ENCODE measurements at regions not wholly inside any gene's neighbourhood (a gene's known extent, or its start where the extent isn't known, plus 50 kb on each side); places are given as distances from the start of the nearest gene placed in this dataset.

- DNase-seq: no peak
These were observed 374.2 kb upstream of the KLF6 start for GRCh38 chr10:4159173-4159572.

GRCh38 chr10:4154191-4154715 lies 369.2 kb upstream of the KLF6 start:
- ChIA-PET POLR2A (ENCODE audit: unreplicated experiment) (interaction anchor here (0.6 kb wide), 1 partner anchor 88 kb away, joined by 3 read pairs; no protein-coding TSS in a partner anchor), CTCF (no interaction called here)
- Histone ChIP-seq H2AFZ (no peak overlapping the region), H3K27me3 (ENCODE audit: insufficient read depth, low read depth) (no peaks in the 10 kb centered on the region), H3K27ac (no peak overlapping the region), H3F3A (ENCODE audit: insufficient read depth, low read depth) (no peaks in the 10 kb centered on the region), H3K79me2 (ENCODE audit: low read depth) (no peaks in the 10 kb centered on the region), H3K4me3 (no peak overlapping the region), H3K4me2 (no peak overlapping the region), H3K9me3 (ENCODE audit: insufficient read depth, low read depth) (no peaks in the 10 kb centered on the region), H3K4me1 (replicated peaks; ENCODE audit: insufficient read depth) (no peaks in the 10 kb centered on the region), H3K36me3 (ENCODE audit: low read depth) (no peaks in the 10 kb centered on the region), H3K9me2 (ENCODE audit: insufficient read depth) (no peaks in the 10 kb centered on the region), H4K20me1 (ENCODE audit: insufficient read depth) (no peaks in the 10 kb centered on the region)
- TF ChIP-seq CTCF (conservative IDR thresholded peaks at IDR 0.05) (no peak), EZH2 (IDR thresholded peaks at IDR 0.05; ENCODE audit: low read depth) (no peak)
- BruUV-seq (replicated peaks): no TSS peak
- no peak for DNase-seq
- intact Hi-C loops (cut with micrococcal nuclease; ENCODE audit: unreplicated experiment): no loop called here

More at GRCh38 chr10:4159173-4159572, 374.2 kb upstream of the KLF6 start:
- Histone ChIP-seq H3F3A (ENCODE audit: insufficient read depth, low read depth) (no peaks in the 10 kb centered on the region), H3K9me2 (ENCODE audit: insufficient read depth) (no peaks in the 10 kb centered on the region), H4K20me1 (ENCODE audit: insufficient read depth) (no peaks in the 10 kb centered on the region), H3K27me3 (ENCODE audit: insufficient read depth, low read depth) (no peaks in the 10 kb centered on the region), H2AFZ (no peak overlapping the region), H3K4me3 (no peak overlapping the region), H3K79me2 (ENCODE audit: low read depth) (no peaks in the 10 kb centered on the region), H3K4me2 (no peak overlapping the region), H3K36me3 (ENCODE audit: low read depth) (no peaks in the 10 kb centered on the region), H3K4me1 (replicated peaks; ENCODE audit: insufficient read depth) (no peaks in the 10 kb centered on the region), H3K9me3 (ENCODE audit: insufficient read depth, low read depth) (no peaks in the 10 kb centered on the region), H3K27ac (no peak overlapping the region)
- TF ChIP-seq CTCF (conservative IDR thresholded peaks at IDR 0.05) (no peak), EZH2 (IDR thresholded peaks at IDR 0.05; ENCODE audit: low read depth) (no peak)
- BruUV-seq (replicated peaks): no TSS peak
- ChIA-PET POLR2A (ENCODE audit: unreplicated experiment) (no interaction called here), CTCF (interaction anchor here (0.5 kb wide), 1 partner anchor 261 kb away, joined by 4 read pairs; no protein-coding TSS in a partner anchor)
- intact Hi-C loops (cut with micrococcal nuclease; ENCODE audit: unreplicated experiment): no loop called here

GRCh38 chr10:4151466-4151865 lies 366.5 kb upstream of the KLF6 start:
- H3K9me3 ChIP-seq (ENCODE audit: insufficient read depth, low read depth): no peaks in the 10 kb centered on the region
- no peaks in the 10 kb centered on the region for H3K9me2 ChIP-seq (ENCODE audit: insufficient read depth)
- H4K20me1 ChIP-seq (ENCODE audit: insufficient read depth): no peaks in the 10 kb centered on the region
- intact Hi-C loops (cut with micrococcal nuclease; ENCODE audit: unreplicated experiment): no loop called here
- TF ChIP-seq CTCF (conservative IDR thresholded peaks at IDR 0.05): no peak
- no peak for TF ChIP-seq EZH2 (IDR thresholded peaks at IDR 0.05; ENCODE audit: low read depth)
- H2AFZ ChIP-seq: no peak overlapping the region
- ChIA-PET CTCF (no interaction called here), POLR2A (ENCODE audit: unreplicated experiment) (no interaction called here)
- no peak overlapping the region for H3K27ac ChIP-seq
- H3K4me2 ChIP-seq: no peak overlapping the region
- no peaks in the 10 kb centered on the region for H3K36me3 ChIP-seq (ENCODE audit: low read depth)
- H3K4me3 ChIP-seq: no peak overlapping the region
- H3K4me1 ChIP-seq (replicated peaks; ENCODE audit: insufficient read depth): no peaks in the 10 kb centered on the region
- H3K27me3 ChIP-seq (ENCODE audit: insufficient read depth, low read depth): no peaks in the 10 kb centered on the region
- H3K79me2 ChIP-seq (ENCODE audit: low read depth): no peaks in the 10 kb centered on the region
- H3F3A ChIP-seq (ENCODE audit: insufficient read depth, low read depth): no peaks in the 10 kb centered on the region
- no TSS peak for BruUV-seq (replicated peaks)
- DNase-seq: no peak
